ENCODE measurements at regions not wholly inside any gene's neighbourhood (a gene's known extent, or its start where the extent isn't known, plus 50 kb on each side); places are given as distances from the start of the nearest gene placed in this dataset.

DNA sequence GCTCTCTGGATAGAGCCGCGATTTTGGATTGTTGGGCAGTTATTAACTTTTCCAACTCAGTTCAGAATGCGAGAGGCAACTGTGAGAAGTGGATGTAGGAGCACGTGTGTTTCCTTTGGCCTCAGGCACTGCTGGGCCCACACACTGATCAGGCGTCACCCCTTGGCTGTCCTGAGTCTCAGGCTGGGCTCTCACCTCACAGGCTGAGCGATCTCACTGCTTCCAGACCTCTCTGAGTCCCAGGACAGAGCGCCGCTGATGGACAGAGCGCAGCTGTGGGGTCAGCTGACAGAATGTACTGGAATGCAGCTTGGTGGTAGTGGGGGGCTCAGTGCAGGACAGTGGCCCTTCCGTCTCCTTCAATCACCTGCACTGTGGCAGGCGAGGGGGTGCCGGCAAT is 516.2 kb downstream of the TBC1D22A start:
- TF ChIP-seq, protein P1, sequence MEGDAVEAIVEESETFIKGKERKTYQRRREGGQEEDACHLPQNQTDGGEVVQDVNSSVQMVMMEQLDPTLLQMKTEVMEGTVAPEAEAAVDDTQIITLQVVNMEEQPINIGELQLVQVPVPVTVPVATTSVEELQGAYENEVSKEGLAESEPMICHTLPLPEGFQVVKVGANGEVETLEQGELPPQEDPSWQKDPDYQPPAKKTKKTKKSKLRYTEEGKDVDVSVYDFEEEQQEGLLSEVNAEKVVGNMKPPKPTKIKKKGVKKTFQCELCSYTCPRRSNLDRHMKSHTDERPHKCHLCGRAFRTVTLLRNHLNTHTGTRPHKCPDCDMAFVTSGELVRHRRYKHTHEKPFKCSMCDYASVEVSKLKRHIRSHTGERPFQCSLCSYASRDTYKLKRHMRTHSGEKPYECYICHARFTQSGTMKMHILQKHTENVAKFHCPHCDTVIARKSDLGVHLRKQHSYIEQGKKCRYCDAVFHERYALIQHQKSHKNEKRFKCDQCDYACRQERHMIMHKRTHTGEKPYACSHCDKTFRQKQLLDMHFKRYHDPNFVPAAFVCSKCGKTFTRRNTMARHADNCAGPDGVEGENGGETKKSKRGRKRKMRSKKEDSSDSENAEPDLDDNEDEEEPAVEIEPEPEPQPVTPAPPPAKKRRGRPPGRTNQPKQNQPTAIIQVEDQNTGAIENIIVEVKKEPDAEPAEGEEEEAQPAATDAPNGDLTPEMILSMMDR (IDR thresholded peaks at IDR 0.05): no peak
- TF ChIP-seq SIN3A (IDR thresholded peaks at IDR 0.05; ENCODE audit: borderline replicate concordance, insufficient read depth, low read depth, low read length): no peak
- TF ChIP-seq, protein P2, sequence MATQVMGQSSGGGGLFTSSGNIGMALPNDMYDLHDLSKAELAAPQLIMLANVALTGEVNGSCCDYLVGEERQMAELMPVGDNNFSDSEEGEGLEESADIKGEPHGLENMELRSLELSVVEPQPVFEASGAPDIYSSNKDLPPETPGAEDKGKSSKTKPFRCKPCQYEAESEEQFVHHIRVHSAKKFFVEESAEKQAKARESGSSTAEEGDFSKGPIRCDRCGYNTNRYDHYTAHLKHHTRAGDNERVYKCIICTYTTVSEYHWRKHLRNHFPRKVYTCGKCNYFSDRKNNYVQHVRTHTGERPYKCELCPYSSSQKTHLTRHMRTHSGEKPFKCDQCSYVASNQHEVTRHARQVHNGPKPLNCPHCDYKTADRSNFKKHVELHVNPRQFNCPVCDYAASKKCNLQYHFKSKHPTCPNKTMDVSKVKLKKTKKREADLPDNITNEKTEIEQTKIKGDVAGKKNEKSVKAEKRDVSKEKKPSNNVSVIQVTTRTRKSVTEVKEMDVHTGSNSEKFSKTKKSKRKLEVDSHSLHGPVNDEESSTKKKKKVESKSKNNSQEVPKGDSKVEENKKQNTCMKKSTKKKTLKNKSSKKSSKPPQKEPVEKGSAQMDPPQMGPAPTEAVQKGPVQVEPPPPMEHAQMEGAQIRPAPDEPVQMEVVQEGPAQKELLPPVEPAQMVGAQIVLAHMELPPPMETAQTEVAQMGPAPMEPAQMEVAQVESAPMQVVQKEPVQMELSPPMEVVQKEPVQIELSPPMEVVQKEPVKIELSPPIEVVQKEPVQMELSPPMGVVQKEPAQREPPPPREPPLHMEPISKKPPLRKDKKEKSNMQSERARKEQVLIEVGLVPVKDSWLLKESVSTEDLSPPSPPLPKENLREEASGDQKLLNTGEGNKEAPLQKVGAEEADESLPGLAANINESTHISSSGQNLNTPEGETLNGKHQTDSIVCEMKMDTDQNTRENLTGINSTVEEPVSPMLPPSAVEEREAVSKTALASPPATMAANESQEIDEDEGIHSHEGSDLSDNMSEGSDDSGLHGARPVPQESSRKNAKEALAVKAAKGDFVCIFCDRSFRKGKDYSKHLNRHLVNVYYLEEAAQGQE (IDR thresholded peaks at IDR 0.05; ENCODE audit: insufficient read depth in 1 of 2, low read depth in 2 of 2, low read length in 1 of 2): no peak

Data from Panc1 (cell line).